H1 (cell line): ENCODE measurements at regions not wholly inside any gene's neighbourhood (a gene's known extent, or its start where the extent isn't known, plus 50 kb on each side); places are given as distances from the start of the nearest gene placed in this dataset.

ENCODE experiments used
- CTCF ChIA-PET: fragments of 300-600 bp; sonication (Branson Sonifier 250); formaldehyde crosslinking; loops from one replicate; lab custom pipeline; 2021; ENCODE audit not compliant: partially characterized antibody; lab: Charles Lee
- POLR2A ChIA-PET: fragments of 300-600 bp; sonication (Branson Sonifier 250); formaldehyde crosslinking; loops from one replicate; lab custom pipeline; 2021; ENCODE audit warnings: inconsistent platforms; ENCODE audit not compliant: partially characterized antibody; lab: Charles Lee
- DNase-seq, 2 experiments: peaks; one replicate each; pipeline versions ENCODE4 v3.0.0 to v3.0.0-alpha.2; 2010 to 2022; ENCODE audit warnings: low spot score in 2 of 2, low read depth in 1 of 2, mixed read lengths in 1 of 2
- FAIRE-seq: peaks from 2 replicates; lab custom pipeline; 2011; peaks lifted over from hg19 to GRCh38; lab: Jason Lieb, UNC
- H2AFZ ChIP-seq: 2 replicates; pipeline ENCODE4 v1.8.1; 2012; ENCODE audit warnings: low read length, inconsistent platforms
- H2AK5ac ChIP-seq: 2 replicates; pipeline ENCODE4 v1.6.1; 2013; ENCODE audit warnings: low read depth, low read length
- H2BK120ac ChIP-seq: replicated peaks from 2 replicates; pipeline ENCODE3; 2013; ENCODE audit warnings: low read depth, low read length, inconsistent platforms
- H2BK12ac ChIP-seq: 2 replicates; pipeline ENCODE4 v1.6.1; 2013; ENCODE audit warnings: low read depth, low read length
- H2BK15ac ChIP-seq: 2 replicates; pipeline ENCODE4 v1.6.1; 2013; ENCODE audit warnings: low read length
- H2BK20ac ChIP-seq: 2 replicates; pipeline ENCODE4 v1.6.1; 2013; ENCODE audit warnings: low read length
- H2BK5ac ChIP-seq: 2 replicates; pipeline ENCODE4 v1.6.1; 2013; ENCODE audit warnings: low read depth, low read length
- H3K14ac ChIP-seq: 2 replicates; pipeline ENCODE4 v1.6.1; 2013; ENCODE audit warnings: inconsistent platforms; ENCODE audit not compliant: insufficient read length
- H3K18ac ChIP-seq: 2 replicates; pipeline ENCODE4 v1.6.1; 2013; ENCODE audit warnings: low read length; ENCODE audit errors: extremely low read depth
- H3K23ac ChIP-seq: 2 replicates; pipeline ENCODE4 v1.6.1; 2013; ENCODE audit warnings: inconsistent platforms; ENCODE audit not compliant: insufficient read length
- H3K23me2 ChIP-seq: 2 replicates; pipeline ENCODE4 v1.6.1; 2013; ENCODE audit warnings: low read depth, low read length
- H3K27ac ChIP-seq: 2 replicates; pipeline ENCODE4 v1.6.1; 2011; ENCODE audit warnings: low read depth, low read length, inconsistent platforms
- H3K27me3 ChIP-seq, 4 experiments: replicated peaks in 1 of 4; 1 replicate in 1 of 4; 2 replicates in 3 of 4; pipeline versions ENCODE4 v1.6.1 to v1.8.1; 2011 to 2013; ENCODE audit warnings: low read length in 3 of 4, mild to moderate bottlenecking in 3 of 4, inconsistent platforms in 2 of 4, mixed read lengths in 2 of 4, moderate library complexity in 1 of 4; ENCODE audit not compliant: control insufficient read depth in 3 of 4, insufficient read depth in 3 of 4; ENCODE audit errors: extremely low read depth in 1 of 4
- H3K36me3 ChIP-seq, 4 experiments: 2 replicates each; pipeline versions ENCODE4 v1.6.1 to v1.8.1; 2011 to 2013; ENCODE audit warnings: mild to moderate bottlenecking in 4 of 4, low read length in 3 of 4, moderate library complexity in 2 of 4, control low read depth in 1 of 4, inconsistent platforms in 1 of 4; ENCODE audit not compliant: insufficient read depth in 4 of 4, control insufficient read depth in 2 of 4
- H3K4ac ChIP-seq: replicated peaks from 2 replicates; pipeline ENCODE3; 2013; ENCODE audit warnings: low read length, low read depth, mixed read lengths, inconsistent platforms; ENCODE audit not compliant: insufficient read length
- H3K4me1 ChIP-seq, 4 experiments: replicated peaks in 1 of 4; 1 replicate in 1 of 4; 2 replicates in 3 of 4; pipeline versions ENCODE4 v1.6.1 to v1.8.1; 2011 to 2013; ENCODE audit warnings: low read length in 3 of 4, inconsistent platforms in 2 of 4, mixed read lengths in 1 of 4; ENCODE audit not compliant: insufficient read depth in 4 of 4, control insufficient read depth in 3 of 4
- H3K4me2 ChIP-seq, 2 experiments: 2 replicates each; pipeline versions ENCODE4 v1.6.1 to v1.8.1; 2011 to 2013; ENCODE audit warnings: low read depth in 2 of 2, low read length in 2 of 2, control low read depth in 1 of 2, inconsistent platforms in 1 of 2, mild to moderate bottlenecking in 1 of 2; ENCODE audit not compliant: insufficient read depth in 1 of 2
- H3K4me3 ChIP-seq, 4 experiments: fragments of 200-600, 300-600 bp in 1 of 4; sonication (generic), shearing (Covaris generic), sonication (Bioruptor Twin) in 1 of 4; 2 replicates each; pipeline versions ENCODE4 v1.5.1 to v1.8.1; 2011 to 2016; ENCODE audit warnings: low read length in 4 of 4, low read depth in 3 of 4, control low read depth in 2 of 4, inconsistent platforms in 2 of 4, mild to moderate bottlenecking in 2 of 4, mixed read lengths in 1 of 4, moderate library complexity in 1 of 4; ENCODE audit not compliant: insufficient read depth in 2 of 4; ENCODE audit errors: extremely low read depth in 1 of 4
- H3K56ac ChIP-seq: replicated peaks from 2 replicates; pipeline ENCODE3; 2013; ENCODE audit warnings: low read depth, mild to moderate bottlenecking, mixed read lengths, low read length, inconsistent platforms; ENCODE audit not compliant: insufficient read length
- H3K79me1 ChIP-seq: 2 replicates; pipeline ENCODE4 v1.6.1; 2013; ENCODE audit warnings: low read depth, low read length, control low read depth
- H3K79me2 ChIP-seq, 2 experiments: 2 replicates each; pipeline versions ENCODE4 v1.6.1 to v1.8.1; 2012 to 2013; ENCODE audit warnings: low read length in 2 of 2, mild to moderate bottlenecking in 2 of 2, inconsistent platforms in 1 of 2; ENCODE audit not compliant: insufficient read depth in 2 of 2, control insufficient read depth in 1 of 2
- H3K9ac ChIP-seq, 4 experiments: replicated peaks in 1 of 4; 1 replicate in 1 of 4; 2 replicates in 3 of 4; pipeline versions ENCODE4 v1.6.1 to v1.8.1; 2011 to 2013; ENCODE audit warnings: low read depth in 3 of 4, low read length in 3 of 4, control low read depth in 2 of 4, mild to moderate bottlenecking in 2 of 4, moderate library complexity in 2 of 4, inconsistent platforms in 1 of 4; ENCODE audit errors: extremely low read depth in 1 of 4
- H3K9me3 ChIP-seq, 2 experiments: 2 replicates each; pipeline versions ENCODE4 v1.6.1 to v1.8.1; 2012 to 2013; ENCODE audit warnings: mild to moderate bottlenecking in 2 of 2, moderate library complexity in 2 of 2, control low read depth in 1 of 2, inconsistent platforms in 1 of 2, low read depth in 1 of 2, low read length in 1 of 2, mixed read lengths in 1 of 2; ENCODE audit not compliant: insufficient read depth in 2 of 2
- H4K20me1 ChIP-seq, 2 experiments: replicated peaks in 1 of 2; 2 replicates each; pipeline versions ENCODE3 to v1.8.1; 2011 to 2013; ENCODE audit warnings: inconsistent platforms in 2 of 2, low read length in 2 of 2, mild to moderate bottlenecking in 1 of 2; ENCODE audit not compliant: insufficient read depth in 2 of 2, control insufficient read depth in 1 of 2
- H4K5ac ChIP-seq: 2 replicates; pipeline ENCODE4 v1.6.1; 2013; ENCODE audit warnings: low read length, low read depth, mixed read lengths, inconsistent platforms; ENCODE audit not compliant: insufficient read length
- H4K8ac ChIP-seq: 2 replicates; pipeline ENCODE4 v1.8.0; 2013; ENCODE audit warnings: mild to moderate bottlenecking, moderate library complexity, low read length, inconsistent platforms; ENCODE audit not compliant: insufficient read depth; ENCODE audit errors: extremely low read depth
- H4K91ac ChIP-seq: replicated peaks from 2 replicates; pipeline ENCODE3; 2013; ENCODE audit warnings: low read length, mixed read lengths, inconsistent platforms; ENCODE audit not compliant: insufficient read length
- ASH2L ChIP-seq: fragments of 200-600, 300-600 bp; sonication (generic); IDR thresholded peaks from one replicate; pipeline ENCODE4 v1.7.1; 2017; ENCODE audit warnings: low read length
- ATF2 ChIP-seq: IDR thresholded peaks from 2 replicates; pipeline ENCODE4 v1.6.1; 2012; ENCODE audit warnings: low read length, inconsistent platforms
- BCL11A ChIP-seq, 2 experiments: IDR thresholded peaks; one replicate each; pipeline ENCODE4 v1.6.1; 2011; ENCODE audit warnings: low read depth in 2 of 2, low read length in 2 of 2, mild to moderate bottlenecking in 2 of 2
- CTCF ChIP-seq, 3 experiments: IDR thresholded peaks; 1 replicate in 2 of 3; 2 replicates in 1 of 3; pipeline versions ENCODE4 v1.5.1 to v1.6.1; 2011; ENCODE audit warnings: low read length in 3 of 3, mild to moderate bottlenecking in 3 of 3, inconsistent platforms in 2 of 3, low read depth in 1 of 3, moderate library complexity in 1 of 3; ENCODE audit not compliant: insufficient read depth in 1 of 3; ENCODE audit errors: control extremely low read depth in 1 of 3
- HDAC2 ChIP-seq, 2 experiments: fragments of 300-600 bp in 1 of 2; sonication (generic) in 1 of 2; IDR thresholded peaks; 2 replicates each; pipeline ENCODE4 v1.6.1; 2011 to 2012; ENCODE audit warnings: low read depth in 2 of 2, low read length in 2 of 2, mild to moderate bottlenecking in 2 of 2, moderate library complexity in 2 of 2, borderline replicate concordance in 1 of 2, inconsistent platforms in 1 of 2
- KDM1A ChIP-seq: fragments of 200-600, 300-600 bp; sonication (generic); IDR thresholded peaks from 2 replicates; pipeline ENCODE4 v1.7.1; 2016; ENCODE audit warnings: mild to moderate bottlenecking, low read length, borderline replicate concordance
- KDM4A ChIP-seq: IDR thresholded peaks from one replicate; pipeline ENCODE4 v1.7.1; 2012; ENCODE audit warnings: low read depth, mild to moderate bottlenecking, moderate library complexity, low read length, inconsistent platforms; ENCODE audit not compliant: severe bottlenecking
- KDM5A ChIP-seq: fragments of 200-600 bp; IDR thresholded peaks from 2 replicates; pipeline ENCODE4 v1.7.1; 2012; ENCODE audit warnings: mild to moderate bottlenecking, low read length, inconsistent platforms, mixed read lengths
- TBP ChIP-seq: IDR thresholded peaks from 2 replicates; pipeline ENCODE4 v1.6.1; 2011; ENCODE audit warnings: low read depth, low read length, improper control_type of control experiment
- TCF12 ChIP-seq: IDR thresholded peaks from 2 replicates; pipeline ENCODE4 v1.6.1; 2011; ENCODE audit warnings: low read depth, mild to moderate bottlenecking, low read length
- WGBS, 2 experiments: shearing (Covaris generic) in 1 of 2; methylation state at CpG; one replicate each; pipeline versions ENCODE4 v1.1.6 to v1.1.7; 2013 to 2015; ENCODE audit warnings: low lambda C conversion rate in 2 of 2, mixed read lengths in 2 of 2, inconsistent platforms in 1 of 2, low coverage in 1 of 2, missing lambda C conversion rate in 1 of 2; ENCODE audit not compliant: insufficient replicate concordance in 2 of 2, insufficient coverage in 1 of 2, insufficient read length in 1 of 2; ENCODE audit errors: extremely low coverage in 1 of 2, missing lambda C conversion rate in 1 of 2; 5-methylcytosine and 5-hydroxymethylcytosine counted together

GRCh38 chr18:73714466-73714865 lies 433.2 kb downstream of the FBXO15 start:
- TF ChIP-seq KDM5A (no peak), ASH2L (no peak), TCF12 (no peak), TBP (no peak), BCL11A (IDR thresholded peaks at IDR 0.05; ENCODE audit: low read depth in 2 of 2, low read length in 2 of 2) (no peak), HDAC2 (IDR thresholded peaks at IDR 0.05; ENCODE audit: borderline replicate concordance in 1 of 2, low read depth in 2 of 2, low read length in 2 of 2) (no peak), ATF2 (no peak), KDM4A (no peak), CTCF (IDR thresholded peaks at IDR 0.05; ENCODE audit: control extremely low read depth in 1 of 3, insufficient read depth in 1 of 3, low read depth in 1 of 3, low read length in 3 of 3) (no peak), KDM1A (no peak)
- no peaks in the 10 kb centered on the region for H3K27me3 ChIP-seq
- H3K36me3 ChIP-seq, result no peaks in the 10 kb centered on the region
- FAIRE-seq (no peak), DNase-seq (no peak)
- no peak overlapping the region for H2BK120ac ChIP-seq
- no peak overlapping the region for H3K23ac ChIP-seq
- H3K27ac ChIP-seq, result no peak overlapping the region
- no peaks in the 10 kb centered on the region for H4K20me1 ChIP-seq
- H4K5ac ChIP-seq, result no peak overlapping the region
- no peak overlapping the region for H3K4ac ChIP-seq
- H3K56ac ChIP-seq, result no peak overlapping the region
- H2AK5ac ChIP-seq, result no peak overlapping the region
- no peak overlapping the region for H2BK5ac ChIP-seq
- H3K9me3 ChIP-seq, result no peaks in the 10 kb centered on the region
- ChIA-PET CTCF (interaction anchor here (1.7 kb wide), 1 partner anchor 11 kb away, joined by 5 read pairs; no protein-coding TSS in a partner anchor), POLR2A (no interaction called here)
- H3K18ac ChIP-seq, result no peak overlapping the region
- H2BK15ac ChIP-seq, result no peak overlapping the region
- no peaks in the 10 kb centered on the region for H3K79me2 ChIP-seq
- no peak overlapping the region for H3K4me3 ChIP-seq
- H3K4me2 ChIP-seq, result no peak overlapping the region
- H3K4me1 ChIP-seq, result no peaks in the 10 kb centered on the region
- H4K91ac ChIP-seq, result no peak overlapping the region
- no peak overlapping the region for H2BK12ac ChIP-seq
- H2AFZ ChIP-seq, result no peak overlapping the region
- no peak overlapping the region for H3K14ac ChIP-seq
- no peaks in the 10 kb centered on the region for H3K79me1 ChIP-seq
- H3K23me2 ChIP-seq, result no peaks in the 10 kb centered on the region
- no peak overlapping the region for H4K8ac ChIP-seq
- no peak overlapping the region for H3K9ac ChIP-seq
- WGBS, 2 experiments, result 91% methylated on average over 6 of the region's 6 CpGs; no CpG with 5 or more reads in 1 of the 2 experiments
- no peak overlapping the region for H2BK20ac ChIP-seq
